ENCODE measurements at regions not wholly inside any gene's neighbourhood (a gene's known extent, or its start where the extent isn't known, plus 50 kb on each side); places are given as distances from the start of the nearest gene placed in this dataset.

DNA sequence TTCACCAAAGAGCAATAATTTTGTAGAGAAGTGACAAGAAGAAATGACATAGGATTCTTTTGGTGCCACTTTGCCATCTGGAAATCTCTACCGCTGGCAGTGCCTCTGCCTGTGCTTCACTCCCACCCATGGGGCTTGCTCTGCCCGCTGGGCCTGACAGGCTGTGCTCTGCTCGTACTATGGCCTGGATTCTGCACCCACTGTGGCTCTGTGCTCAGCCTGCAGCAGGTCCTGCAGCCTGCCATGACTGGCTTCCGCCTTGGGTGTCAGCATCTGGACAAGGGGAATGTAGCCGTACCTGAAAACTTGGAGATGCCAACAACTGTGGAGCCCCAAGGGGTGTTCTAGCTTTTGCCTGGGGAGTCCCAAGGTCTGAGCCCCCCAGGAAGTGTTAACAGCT, 792.3 kb downstream of the CDH8 start:
- TF ChIP-seq, protein P1, sequence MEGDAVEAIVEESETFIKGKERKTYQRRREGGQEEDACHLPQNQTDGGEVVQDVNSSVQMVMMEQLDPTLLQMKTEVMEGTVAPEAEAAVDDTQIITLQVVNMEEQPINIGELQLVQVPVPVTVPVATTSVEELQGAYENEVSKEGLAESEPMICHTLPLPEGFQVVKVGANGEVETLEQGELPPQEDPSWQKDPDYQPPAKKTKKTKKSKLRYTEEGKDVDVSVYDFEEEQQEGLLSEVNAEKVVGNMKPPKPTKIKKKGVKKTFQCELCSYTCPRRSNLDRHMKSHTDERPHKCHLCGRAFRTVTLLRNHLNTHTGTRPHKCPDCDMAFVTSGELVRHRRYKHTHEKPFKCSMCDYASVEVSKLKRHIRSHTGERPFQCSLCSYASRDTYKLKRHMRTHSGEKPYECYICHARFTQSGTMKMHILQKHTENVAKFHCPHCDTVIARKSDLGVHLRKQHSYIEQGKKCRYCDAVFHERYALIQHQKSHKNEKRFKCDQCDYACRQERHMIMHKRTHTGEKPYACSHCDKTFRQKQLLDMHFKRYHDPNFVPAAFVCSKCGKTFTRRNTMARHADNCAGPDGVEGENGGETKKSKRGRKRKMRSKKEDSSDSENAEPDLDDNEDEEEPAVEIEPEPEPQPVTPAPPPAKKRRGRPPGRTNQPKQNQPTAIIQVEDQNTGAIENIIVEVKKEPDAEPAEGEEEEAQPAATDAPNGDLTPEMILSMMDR (IDR thresholded peaks at IDR 0.05): no peak
- TF ChIP-seq POLR2A (IDR thresholded peaks at IDR 0.05): no peak

Data from uterus (tissue), 2 donors.